HCT116 (cell line): ENCODE measurements at regions not wholly inside any gene's neighbourhood (a gene's known extent, or its start where the extent isn't known, plus 50 kb on each side); places are given as distances from the start of the nearest gene placed in this dataset.

ENCODE experiments used
- ATAC-seq: fragments of 200-7000 bp; cut with Tn5 transposase; 2 replicates; pipeline ENCODE4 v1.9.1; 2020; ENCODE audit warnings: mild to moderate bottlenecking, moderate library complexity
- BruUV-seq: library from RNA; stranded (reverse); fragments of 400-500 nt; replicated peaks from 2 replicates; lab custom pipeline; 2021; lab: Mats Ljungman, UMichigan
- CTCF ChIA-PET: fragments of 300-600 bp; sonication (Branson Sonifier 250); formaldehyde crosslinking; loops from one replicate; lab custom pipeline; 2021; ENCODE audit warnings: antibody characterized with exemption; lab: Charles Lee
- POLR2A ChIA-PET: fragments of 300-600, 350-600 bp; sonication (Branson Sonifier 250); formaldehyde crosslinking; loops from one replicate; lab custom pipeline; 2021; ENCODE audit warnings: antibody characterized with exemption; lab: Charles Lee
- RAD21 ChIA-PET, 2 experiments: fragments of 300-600 bp; sonication (Branson Sonifier 250); formaldehyde crosslinking; loops; one replicate each; lab custom pipeline; 2023; ENCODE audit warnings: low total read pairs in 2 of 2; ENCODE audit not compliant: uncharacterized antibody in 2 of 2, unreplicated experiment in 2 of 2, low non-redundant PET in 1 of 2; lab: Charles Lee
- DNase-seq: peaks from one replicate; pipeline ENCODE4 v3.0.0-alpha.2; 2010; ENCODE audit warnings: low read depth, low spot score
- H2AFZ ChIP-seq: fragments of 200-600 bp; shearing (Covaris generic), sonication (generic); 2 replicates; pipeline ENCODE4 v1.6.1; 2017; ENCODE audit warnings: low read depth, mixed run types, mixed read lengths, antibody characterized with exemption, low read length; ENCODE audit not compliant: poor library complexity, severe bottlenecking
- H3K27ac ChIP-seq: 2 replicates; pipeline ENCODE4 v1.5.1; 2012; ENCODE audit warnings: low read depth, low read length
- H3K27me3 ChIP-seq: fragments of 200-600 bp; sonication (generic); 2 replicates; pipeline ENCODE4 v1.6.1; 2016; ENCODE audit warnings: mixed run types, low read length, mixed read lengths; ENCODE audit not compliant: insufficient read depth
- H3K36me3 ChIP-seq, 2 experiments: fragments of 200-500 bp in 1 of 2; fragments of 200-600 bp in 1 of 2; sonication (Bioruptor generic) in 1 of 2; sonication (generic) in 1 of 2; 2 replicates each; pipeline versions ENCODE4 v1.5.1 to v1.6.1; 2014 to 2016; ENCODE audit warnings: low read length in 2 of 2, inconsistent platforms in 1 of 2, mixed read lengths in 1 of 2, mixed run types in 1 of 2; ENCODE audit not compliant: insufficient read depth in 2 of 2, control insufficient read depth in 1 of 2
- H3K4me1 ChIP-seq, 2 experiments: fragments of 200-600 bp in 1 of 2; sonication (generic) in 1 of 2; 2 replicates each; pipeline versions ENCODE4 v1.5.1 to v1.6.1; 2012 to 2017; ENCODE audit warnings: low read length in 2 of 2, inconsistent platforms in 1 of 2, mild to moderate bottlenecking in 1 of 2, mixed read lengths in 1 of 2, mixed run types in 1 of 2, moderate library complexity in 1 of 2; ENCODE audit not compliant: insufficient read depth in 2 of 2, control insufficient read depth in 1 of 2
- H3K4me2 ChIP-seq: fragments of 200-600 bp; sonication (generic); 2 replicates; pipeline ENCODE4 v1.6.1; 2017; ENCODE audit warnings: mixed run types, low read length, mixed read lengths
- H3K4me3 ChIP-seq, 2 experiments: fragments of 200-600 bp in 1 of 2; sonication (generic) in 1 of 2; replicated peaks in 1 of 2; 2 replicates each; pipeline ENCODE4 v1.5.1; 2011 to 2016; ENCODE audit warnings: low read length in 2 of 2, control low read depth in 1 of 2, low read depth in 1 of 2, mild to moderate bottlenecking in 1 of 2, mixed read lengths in 1 of 2, mixed run types in 1 of 2
- H3K79me2 ChIP-seq: fragments of 200-600 bp; sonication (generic); 2 replicates; pipeline ENCODE4 v1.6.1; 2017; ENCODE audit warnings: mild to moderate bottlenecking, mixed run types, low read length, moderate library complexity, mixed read lengths; ENCODE audit not compliant: insufficient read depth
- H3K9ac ChIP-seq: fragments of 200-600 bp; sonication (generic); 2 replicates; pipeline ENCODE4 v1.6.1; 2016; ENCODE audit warnings: low read length, mixed read lengths
- H3K9me2 ChIP-seq: fragments of 200-600 bp; sonication (generic), shearing (Covaris generic); 2 replicates; pipeline ENCODE4 v1.6.1; 2017; ENCODE audit warnings: mixed run types, mild to moderate bottlenecking, moderate library complexity; ENCODE audit not compliant: insufficient read depth
- H3K9me3 ChIP-seq, 2 experiments: fragments of 200-500 bp in 1 of 2; fragments of 200-600 bp in 1 of 2; sonication (Bioruptor generic) in 1 of 2; sonication (generic) in 1 of 2; 2 replicates each; pipeline ENCODE4 v1.6.1; 2014 to 2017; ENCODE audit warnings: low read length in 2 of 2, mixed read lengths in 2 of 2, inconsistent platforms in 1 of 2, low read depth in 1 of 2, mild to moderate bottlenecking in 1 of 2, mixed run types in 1 of 2, moderate library complexity in 1 of 2; ENCODE audit not compliant: control insufficient read depth in 1 of 2, insufficient read depth in 1 of 2
- H4K20me1 ChIP-seq: fragments of 200-600 bp; sonication (generic), shearing (Covaris generic); 2 replicates; pipeline ENCODE4 v1.6.1; 2017; ENCODE audit warnings: mixed run types, mild to moderate bottlenecking, moderate library complexity; ENCODE audit not compliant: insufficient read depth
- CEBPB ChIP-seq: IDR thresholded peaks from 2 replicates; pipeline ENCODE4 v1.6.1; 2012; ENCODE audit warnings: low read depth
- ELF1 ChIP-seq: IDR thresholded peaks from 2 replicates; pipeline ENCODE4 v1.6.1; 2012; ENCODE audit warnings: low read depth, borderline replicate concordance
- EZH2 ChIP-seq: fragments of 200-600 bp; sonication (generic); IDR thresholded peaks from 2 replicates; pipeline ENCODE4 v1.6.1; 2017; ENCODE audit warnings: antibody characterized with exemption, mixed run types
- EZH2phosphoT487 ChIP-seq: fragments of 200-600 bp; IDR thresholded peaks from 2 replicates; pipeline ENCODE4 v1.6.1; 2018; ENCODE audit warnings: antibody characterized with exemption, borderline replicate concordance
- FOSL1 ChIP-seq: IDR thresholded peaks from 2 replicates; pipeline ENCODE4 v1.6.1; 2012; ENCODE audit warnings: low read depth
- JUND ChIP-seq: IDR thresholded peaks from 2 replicates; pipeline ENCODE4 v1.6.1; 2012
- SIN3A ChIP-seq: IDR thresholded peaks from 2 replicates; pipeline ENCODE4 v1.6.1; 2012; ENCODE audit warnings: low read depth
- TCF7L2 ChIP-seq: IDR thresholded peaks from 2 replicates; pipeline ENCODE4 v1.7.0; 2011; ENCODE audit warnings: borderline replicate concordance, inconsistent platforms; ENCODE audit not compliant: insufficient read depth, insufficient read length; ENCODE audit errors: extremely low read depth
- ZFX ChIP-seq: fragments of 450-650 bp; IDR thresholded peaks from 2 replicates; pipeline ENCODE4 v1.6.1; 2017
- ZNF274 ChIP-seq: fragments of 200-500 bp; sonication (Bioruptor generic); IDR thresholded peaks from 2 replicates; pipeline ENCODE4 v1.6.1; 2014; ENCODE audit warnings: mild to moderate bottlenecking, low read depth, low read length, inconsistent platforms
- intact Hi-C: fragments of 100-400 bp; cut with micrococcal nuclease; formaldehyde crosslinking; loops from 2 replicates; pipeline ENCODE4 v1.10.0; 2022
- TF ChIP-seq, protein P1 (sequence below): IDR thresholded peaks from 2 replicates; pipeline ENCODE4 v1.6.1; 2012
- TF ChIP-seq, protein P2 (sequence below): IDR thresholded peaks from 2 replicates; pipeline ENCODE4 v1.6.1; 2012; ENCODE audit warnings: low read depth

DNA sequence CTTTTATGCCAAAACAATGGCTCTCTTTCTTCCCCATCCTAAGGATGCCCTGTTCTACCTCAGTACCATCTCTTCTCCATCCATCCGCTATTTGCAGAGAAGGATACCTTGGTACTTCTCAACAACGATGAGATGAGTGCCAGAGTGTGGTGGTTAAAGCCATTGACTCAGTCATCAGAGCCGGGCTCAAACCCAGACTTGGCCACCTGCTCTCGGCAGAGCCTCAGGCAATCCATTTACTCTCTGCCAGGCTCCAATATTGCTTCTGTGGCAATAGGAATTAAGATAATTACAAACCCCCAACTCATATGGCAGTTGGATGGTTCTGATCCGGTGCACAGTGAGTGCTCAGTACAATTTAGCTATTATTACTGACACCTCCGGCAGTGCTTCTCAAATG, 121.3 kb downstream of the PRLHR start:
- CTCF ChIA-PET = interaction anchor here (2.9 kb wide), 1 partner anchor 15 kb away, joined by 18 read pairs; no protein-coding TSS in a partner anchor

More for the DNA sequence above, 121.3 kb downstream of the PRLHR start:
- Histone ChIP-seq H3K9ac (no peak overlapping the region), H3K4me3 (no peak overlapping the region), H2AFZ (no peak overlapping the region), H3K36me3 (no peaks in the 10 kb centered on the region), H3K27me3 (peaks cover 40% of the 10 kb centered on the region)
- DNase-seq = no peak
- no peak for ATAC-seq
- TF ChIP-seq ZFX = no peak
- TF ChIP-seq, protein P1, sequence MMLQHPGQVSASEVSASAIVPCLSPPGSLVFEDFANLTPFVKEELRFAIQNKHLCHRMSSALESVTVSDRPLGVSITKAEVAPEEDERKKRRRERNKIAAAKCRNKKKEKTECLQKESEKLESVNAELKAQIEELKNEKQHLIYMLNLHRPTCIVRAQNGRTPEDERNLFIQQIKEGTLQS = no peak
- no peak for TF ChIP-seq JUND
- TF ChIP-seq ELF1 = no peak
- no peak for TF ChIP-seq EZH2
- TF ChIP-seq FOSL1 = no peak
- TF ChIP-seq, protein P2, sequence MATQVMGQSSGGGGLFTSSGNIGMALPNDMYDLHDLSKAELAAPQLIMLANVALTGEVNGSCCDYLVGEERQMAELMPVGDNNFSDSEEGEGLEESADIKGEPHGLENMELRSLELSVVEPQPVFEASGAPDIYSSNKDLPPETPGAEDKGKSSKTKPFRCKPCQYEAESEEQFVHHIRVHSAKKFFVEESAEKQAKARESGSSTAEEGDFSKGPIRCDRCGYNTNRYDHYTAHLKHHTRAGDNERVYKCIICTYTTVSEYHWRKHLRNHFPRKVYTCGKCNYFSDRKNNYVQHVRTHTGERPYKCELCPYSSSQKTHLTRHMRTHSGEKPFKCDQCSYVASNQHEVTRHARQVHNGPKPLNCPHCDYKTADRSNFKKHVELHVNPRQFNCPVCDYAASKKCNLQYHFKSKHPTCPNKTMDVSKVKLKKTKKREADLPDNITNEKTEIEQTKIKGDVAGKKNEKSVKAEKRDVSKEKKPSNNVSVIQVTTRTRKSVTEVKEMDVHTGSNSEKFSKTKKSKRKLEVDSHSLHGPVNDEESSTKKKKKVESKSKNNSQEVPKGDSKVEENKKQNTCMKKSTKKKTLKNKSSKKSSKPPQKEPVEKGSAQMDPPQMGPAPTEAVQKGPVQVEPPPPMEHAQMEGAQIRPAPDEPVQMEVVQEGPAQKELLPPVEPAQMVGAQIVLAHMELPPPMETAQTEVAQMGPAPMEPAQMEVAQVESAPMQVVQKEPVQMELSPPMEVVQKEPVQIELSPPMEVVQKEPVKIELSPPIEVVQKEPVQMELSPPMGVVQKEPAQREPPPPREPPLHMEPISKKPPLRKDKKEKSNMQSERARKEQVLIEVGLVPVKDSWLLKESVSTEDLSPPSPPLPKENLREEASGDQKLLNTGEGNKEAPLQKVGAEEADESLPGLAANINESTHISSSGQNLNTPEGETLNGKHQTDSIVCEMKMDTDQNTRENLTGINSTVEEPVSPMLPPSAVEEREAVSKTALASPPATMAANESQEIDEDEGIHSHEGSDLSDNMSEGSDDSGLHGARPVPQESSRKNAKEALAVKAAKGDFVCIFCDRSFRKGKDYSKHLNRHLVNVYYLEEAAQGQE = no peak
- TF ChIP-seq EZH2phosphoT487 = no peak
- no peak for TF ChIP-seq ZNF274
- no peak for TF ChIP-seq SIN3A
- no peak for TF ChIP-seq TCF7L2
- TF ChIP-seq CEBPB = no peak
- TF ChIP-seq, all 23 proteins: peak for 0
- no peaks in the 10 kb centered on the region for H3K4me1 ChIP-seq
- ChIA-PET POLR2A (no interaction called here), RAD21 (no interaction called here)
- no TSS peak for BruUV-seq
- H3K27ac ChIP-seq = no peak overlapping the region
- no peaks in the 10 kb centered on the region for H4K20me1 ChIP-seq
- no peaks in the 10 kb centered on the region for H3K9me3 ChIP-seq
- H3K4me2 ChIP-seq = no peak overlapping the region
- H3K79me2 ChIP-seq = no peaks in the 10 kb centered on the region
- intact Hi-C loops = no loop called here
- H3K9me2 ChIP-seq = no peaks in the 10 kb centered on the region
